Lower lobe of right lung (tissue), 2 donors: ENCODE measurements at regions not wholly inside any gene's neighbourhood (a gene's known extent, or its start where the extent isn't known, plus 50 kb on each side); places are given as distances from the start of the nearest gene placed in this dataset.

Experiments used
- ATAC-seq, 2 donors: fragments of 200-7000 bp; cut with Tn5 transposase; one replicate each; pipeline ENCODE4 v1.9.1; 2020 to 2022; ENCODE audit warnings: mild to moderate bottlenecking in 2 of 2, moderate library complexity in 2 of 2
- DNase-seq: peaks from one replicate; pipeline ENCODE4 v3.0.0-alpha.2; 2020
- H3K27ac ChIP-seq: fragments of 200-600 bp; one replicate; pipeline ENCODE4 v1.8.0; 2022
- H3K27me3 ChIP-seq: fragments of 200-600 bp; one replicate; pipeline ENCODE4 v1.8.0; 2022; ENCODE audit warnings: low read depth
- H3K36me3 ChIP-seq: fragments of 200-600 bp; one replicate; pipeline ENCODE4 v1.8.0; 2022; ENCODE audit warnings: mild to moderate bottlenecking
- H3K4me1 ChIP-seq: fragments of 200-600 bp; one replicate; pipeline ENCODE4 v1.8.0; 2022
- H3K4me3 ChIP-seq: fragments of 200-600 bp; one replicate; pipeline ENCODE4 v1.8.0; 2022; ENCODE audit warnings: mild to moderate bottlenecking
- H3K9me3 ChIP-seq: fragments of 200-600 bp; one replicate; pipeline ENCODE4 v1.8.0; 2022
- CTCF ChIP-seq: fragments of 200-600 bp; IDR thresholded peaks from one replicate; pipeline ENCODE4 v1.8.0; 2022; ENCODE audit warnings: antibody characterized with exemption, mild to moderate bottlenecking
- intact Hi-C: fragments of 100-400 bp; cut with DNase I; formaldehyde crosslinking; loops from one replicate; pipeline ENCODE4 v1.11.0; 2022
- donor health status: DM: no; HTN: yes; CAD: no; lungs with severe emphysema.

DNA sequence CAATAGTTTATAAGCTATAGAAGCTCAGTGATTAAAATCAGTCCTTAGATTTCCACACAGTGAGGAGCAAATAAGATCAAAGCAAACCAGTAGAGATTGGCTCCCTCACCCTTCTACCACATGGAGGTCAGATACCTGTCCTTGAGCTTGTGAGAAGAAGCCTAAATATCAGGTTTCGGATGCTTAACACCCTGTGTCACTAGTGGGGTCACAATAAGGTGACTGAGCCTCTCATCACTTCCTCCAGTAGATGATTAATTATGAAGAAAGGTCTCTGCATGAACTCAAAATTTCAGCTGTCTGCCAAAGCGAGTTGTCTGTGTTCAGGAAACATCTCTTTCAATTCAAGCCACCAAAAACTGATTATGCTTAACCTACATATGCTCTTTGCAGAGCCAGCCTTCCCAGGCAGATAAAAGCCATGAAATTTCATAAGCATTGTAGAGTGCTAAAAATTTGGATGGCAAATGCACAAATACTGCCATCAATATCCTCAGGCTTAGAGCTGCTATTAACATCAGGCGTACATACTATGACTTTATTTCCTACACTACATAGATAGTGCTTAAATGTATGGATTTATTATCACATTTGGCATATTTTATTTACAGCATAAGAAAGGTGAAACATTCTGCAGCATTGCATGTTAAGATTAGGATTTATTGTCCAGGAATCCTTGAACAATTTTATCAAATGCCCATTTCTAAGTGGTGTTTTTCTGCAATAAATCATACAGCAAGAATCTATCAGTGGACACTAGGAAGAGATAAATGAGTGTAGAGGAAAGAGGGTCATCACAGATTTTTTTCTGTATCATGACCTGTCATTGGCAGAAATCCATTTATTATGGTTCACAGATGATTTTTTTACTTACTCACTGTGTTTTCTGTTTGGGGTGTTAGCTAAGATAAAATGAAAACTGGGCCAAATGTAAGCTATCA is 285.1 kb upstream of the SP8 start:
- Histone ChIP-seq H3K9me3 (no peaks in the 10 kb centered on the region), H3K4me1 (no peaks in the 10 kb centered on the region), H3K36me3 (no peaks in the 10 kb centered on the region), H3K27ac (no peak overlapping the region), H3K27me3 (no peaks in the 10 kb centered on the region), H3K4me3 (no peak overlapping the region)
- DNase-seq (no peak), ATAC-seq (no peak)
- TF ChIP-seq CTCF = no peak
- intact Hi-C loops = no loop called here

DNA sequence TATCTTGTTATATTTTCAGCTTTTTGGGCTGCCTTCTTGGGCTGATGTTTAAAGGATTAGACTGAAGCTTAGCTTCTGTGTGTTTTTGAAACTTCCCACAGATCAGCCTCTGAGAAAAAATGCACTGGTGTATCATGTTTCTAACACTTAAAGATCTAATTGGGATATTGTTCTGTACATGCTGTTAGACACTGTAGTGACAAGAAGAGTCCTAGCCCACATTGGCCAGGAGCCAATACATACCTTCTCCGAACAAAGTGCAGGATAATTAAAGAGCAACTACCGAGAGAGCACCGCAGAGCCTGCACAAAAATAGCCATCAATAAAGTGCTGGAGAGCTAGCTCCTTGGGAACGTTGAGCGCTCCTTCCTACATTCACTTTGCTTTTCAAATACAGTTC is 289.4 kb upstream of the SP8 start:
- H3K4me1 ChIP-seq = no peaks in the 10 kb centered on the region
- no peak for DNase-seq
- no peak for TF ChIP-seq CTCF
- intact Hi-C loops = no loop called here
- H3K36me3 ChIP-seq = no peaks in the 10 kb centered on the region
- no peaks in the 10 kb centered on the region for H3K27me3 ChIP-seq
- no peak overlapping the region for H3K4me3 ChIP-seq
- ATAC-seq = no peak
- H3K9me3 ChIP-seq = no peaks in the 10 kb centered on the region
- H3K27ac ChIP-seq = no peak overlapping the region

DNA sequence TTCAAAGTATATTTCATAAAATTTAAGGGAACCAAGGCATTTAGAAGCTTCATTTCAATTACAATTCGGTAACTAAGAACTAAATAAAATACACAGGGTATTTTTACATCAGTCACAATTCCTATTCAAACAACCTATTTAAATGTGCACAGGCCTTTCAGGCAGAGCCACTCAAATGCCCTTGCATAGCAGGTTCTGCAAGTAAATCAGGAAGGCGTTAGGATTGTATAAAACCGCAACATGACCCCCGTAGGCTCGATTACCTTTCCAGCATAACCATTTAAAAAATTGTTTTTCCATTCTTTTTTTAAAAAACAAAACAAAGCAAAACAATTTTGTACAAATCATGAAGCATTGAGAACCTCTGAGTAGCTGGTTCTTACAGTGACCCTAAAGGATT is 289.9 kb upstream of the SP8 start:
- ATAC-seq = peak in 1 of 2 donors; percentile 57
- Histone ChIP-seq H3K4me1 (no peaks in the 10 kb centered on the region), H3K9me3 (no peaks in the 10 kb centered on the region), H3K27me3 (no peaks in the 10 kb centered on the region), H3K27ac (no peak overlapping the region), H3K36me3 (no peaks in the 10 kb centered on the region), H3K4me3 (no peak overlapping the region)
- intact Hi-C loops = no loop called here
- no peak for TF ChIP-seq CTCF
- DNase-seq = no peak

- DNase-seq (no peak), ATAC-seq (no peak)
- Histone ChIP-seq H3K36me3 (no peaks in the 10 kb centered on the region), H3K4me1 (no peaks in the 10 kb centered on the region), H3K4me3 (no peak overlapping the region), H3K9me3 (no peaks in the 10 kb centered on the region), H3K27ac (no peak overlapping the region), H3K27me3 (no peaks in the 10 kb centered on the region)
- intact Hi-C loops = no loop called here
- TF ChIP-seq CTCF = no peak
Measured at GRCh38 chr7:21077602-21078001, 290.9 kb upstream of the SP8 start.

GRCh38 chr7:21084286-21084685 is 297.6 kb upstream of the SP8 start:
- Histone ChIP-seq H3K4me3 (no peak overlapping the region), H3K4me1 (no peaks in the 10 kb centered on the region), H3K9me3 (no peaks in the 10 kb centered on the region), H3K27me3 (no peaks in the 10 kb centered on the region), H3K36me3 (no peaks in the 10 kb centered on the region), H3K27ac (no peak overlapping the region)
- TF ChIP-seq CTCF = no peak
- no peak for DNase-seq
- intact Hi-C loops = no loop called here
- no peak for ATAC-seq
